ENCODE measurements at regions not wholly inside any gene's neighbourhood (a gene's known extent, or its start where the extent isn't known, plus 50 kb on each side); places are given as distances from the start of the nearest gene placed in this dataset.

DNA sequence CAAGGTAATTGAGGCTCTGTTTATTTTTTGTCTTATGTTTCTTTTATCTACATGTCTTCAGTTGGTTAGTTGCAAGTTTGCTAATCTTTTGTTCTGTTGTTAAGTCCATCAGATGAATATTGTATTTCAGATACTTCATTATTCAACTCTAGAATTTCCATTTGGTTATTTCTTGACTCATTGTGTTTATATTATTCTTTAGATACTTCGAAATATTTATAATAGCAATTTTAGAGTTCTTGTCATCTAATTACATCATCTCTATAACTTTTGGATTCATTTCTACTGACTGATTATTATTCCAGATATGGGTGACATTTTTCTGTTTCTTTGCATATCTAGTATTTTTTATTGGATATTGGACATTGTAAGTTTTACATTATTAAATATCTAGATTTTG is 405.6 kb downstream of the PLPP3 start:
- no peak for DNase-seq
- no peak for TF ChIP-seq CTCF (IDR thresholded peaks at IDR 0.05; ENCODE audit: low read depth, low read length)
- no peaks in the 10 kb centered on the region for H3K4me1 ChIP-seq
- no peaks in the 10 kb centered on the region for H3K27me3 ChIP-seq
- no peaks in the 10 kb centered on the region for H3K9me3 ChIP-seq
- no peak overlapping the region for H3K4me3 ChIP-seq (ENCODE audit: low read depth, low read length)
- H3K36me3 ChIP-seq: no peaks in the 10 kb centered on the region

DNA sequence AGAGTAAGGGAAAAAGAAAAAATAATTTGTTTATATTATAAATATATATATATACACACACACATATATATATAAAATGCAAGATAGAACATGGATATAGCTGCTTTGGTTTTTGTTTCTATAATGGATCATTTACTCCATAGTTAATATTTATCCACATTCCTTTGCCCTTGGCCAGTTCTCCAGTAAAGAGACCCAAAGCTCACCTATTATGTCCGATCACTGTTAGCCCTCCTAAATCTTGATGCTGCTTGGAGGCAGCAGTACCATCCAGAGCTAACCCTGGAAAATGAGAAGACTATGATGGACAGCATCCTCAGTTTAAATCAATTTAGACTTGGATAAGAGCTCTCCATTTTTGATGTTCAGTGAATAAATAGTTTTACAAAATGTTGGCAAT is 407.7 kb downstream of the PLPP3 start:
- Histone ChIP-seq H3K9me3 (no peaks in the 10 kb centered on the region), H3K27me3 (no peaks in the 10 kb centered on the region), H3K36me3 (no peaks in the 10 kb centered on the region), H3K4me1 (no peaks in the 10 kb centered on the region), H3K4me3 (ENCODE audit: low read depth, low read length) (no peak overlapping the region)
- DNase-seq: no peak
- TF ChIP-seq CTCF (IDR thresholded peaks at IDR 0.05; ENCODE audit: low read depth, low read length): no peak

DNA sequence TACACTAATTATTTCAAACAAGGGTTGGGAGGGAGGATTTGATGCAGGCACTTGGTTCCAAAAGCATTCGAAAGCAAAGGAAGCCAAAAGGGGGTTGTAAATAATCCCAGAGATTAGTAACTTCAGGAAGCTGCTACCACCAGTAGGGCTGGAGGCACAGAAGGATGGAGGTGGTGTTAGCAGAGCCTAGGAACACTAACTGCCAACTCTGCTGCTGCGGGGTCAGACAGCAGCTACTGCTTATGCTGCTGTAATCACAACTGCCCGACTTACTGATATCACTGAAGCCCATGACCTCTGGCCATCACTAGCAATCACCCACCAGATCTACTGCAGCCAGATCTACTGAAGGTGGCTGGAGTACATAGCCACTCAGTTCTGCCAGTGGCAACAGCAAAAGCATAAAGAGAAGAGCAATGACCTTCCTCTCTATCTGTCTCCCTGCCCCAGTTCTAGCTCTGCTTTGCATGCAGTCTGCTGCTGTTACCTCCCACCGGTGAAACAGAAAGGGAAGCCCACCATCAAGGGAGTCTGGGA is 408.5 kb downstream of the PLPP3 start:
- Histone ChIP-seq H3K27me3 (no peaks in the 10 kb centered on the region), H3K4me1 (no peaks in the 10 kb centered on the region), H3K4me3 (ENCODE audit: low read depth, low read length) (no peak overlapping the region), H3K36me3 (no peaks in the 10 kb centered on the region), H3K9me3 (no peaks in the 10 kb centered on the region)
- no peak for DNase-seq
- no peak for TF ChIP-seq CTCF (IDR thresholded peaks at IDR 0.05; ENCODE audit: low read depth, low read length)

DNA sequence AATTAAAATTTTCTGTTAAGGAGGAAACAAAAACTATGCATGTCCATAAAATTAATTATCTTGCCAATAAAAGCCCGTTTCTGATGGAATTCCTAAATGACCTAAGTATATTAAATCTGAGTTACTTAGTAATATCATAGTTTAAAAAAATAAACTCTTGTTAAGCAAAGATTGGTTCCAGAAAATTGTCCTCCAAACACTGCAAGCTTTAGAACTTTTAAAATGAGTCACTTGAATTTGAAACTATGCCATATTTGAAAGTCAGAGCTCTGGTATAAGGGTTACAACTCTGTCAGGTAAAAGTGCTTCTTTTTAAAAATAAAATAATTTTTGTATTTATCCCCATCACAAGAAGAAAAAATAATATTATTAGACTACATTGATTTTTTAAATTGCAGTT is 409.5 kb downstream of the PLPP3 start:
- no peaks in the 10 kb centered on the region for H3K36me3 ChIP-seq
- no peak overlapping the region for H3K4me3 ChIP-seq (ENCODE audit: low read depth, low read length)
- no peaks in the 10 kb centered on the region for H3K27me3 ChIP-seq
- DNase-seq: no peak
- no peaks in the 10 kb centered on the region for H3K9me3 ChIP-seq
- TF ChIP-seq CTCF (IDR thresholded peaks at IDR 0.05; ENCODE audit: low read depth, low read length): no peak
- H3K4me1 ChIP-seq: no peaks in the 10 kb centered on the region

DNA sequence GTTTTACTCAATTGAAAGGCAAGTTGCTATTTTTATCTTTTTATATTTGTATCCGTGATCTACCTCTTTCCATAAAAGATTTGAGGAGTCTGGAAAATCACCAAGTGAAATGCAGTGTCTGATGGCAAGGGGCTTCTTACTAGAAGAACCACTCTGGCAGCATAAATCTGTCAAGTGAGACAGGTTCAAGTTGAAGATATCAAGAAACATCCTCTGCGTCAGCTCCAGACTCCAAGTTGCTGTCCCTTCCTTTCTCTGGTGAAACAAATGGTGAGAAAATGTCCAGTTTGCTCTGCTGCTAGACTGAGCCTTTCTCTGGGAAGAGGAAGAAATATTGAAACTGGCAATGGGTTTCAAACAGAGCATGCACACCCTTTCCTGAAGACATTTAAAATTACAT is 411.2 kb downstream of the PLPP3 start:
- no peak for DNase-seq
- Histone ChIP-seq H3K27me3 (no peaks in the 10 kb centered on the region), H3K4me3 (ENCODE audit: low read depth, low read length) (no peak overlapping the region), H3K9me3 (no peaks in the 10 kb centered on the region), H3K36me3 (no peaks in the 10 kb centered on the region), H3K4me1 (no peaks in the 10 kb centered on the region)
- no peak for TF ChIP-seq CTCF (IDR thresholded peaks at IDR 0.05; ENCODE audit: low read depth, low read length)

DNA sequence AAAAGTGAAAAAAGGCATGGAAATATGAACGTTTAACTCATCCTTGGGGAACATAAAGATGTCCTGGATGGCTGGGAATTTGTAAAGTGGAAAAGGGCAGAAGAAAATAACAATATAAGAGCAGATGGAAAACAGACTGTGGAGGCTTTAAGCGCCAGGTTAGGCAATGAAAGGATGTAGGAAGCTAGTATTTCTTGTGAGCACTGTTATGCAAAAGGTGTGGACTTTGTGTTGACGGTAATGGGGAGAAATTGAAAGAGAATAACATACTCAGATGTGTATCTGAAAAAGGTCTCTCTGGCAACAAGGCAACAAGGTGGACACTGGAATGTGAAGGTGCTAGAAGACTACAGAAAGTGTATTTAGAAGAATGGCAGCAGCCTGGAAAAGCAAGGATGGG is 411.8 kb downstream of the PLPP3 start:
- no peak for DNase-seq
- Histone ChIP-seq H3K36me3 (no peaks in the 10 kb centered on the region), H3K27me3 (no peaks in the 10 kb centered on the region), H3K4me1 (no peaks in the 10 kb centered on the region), H3K9me3 (no peaks in the 10 kb centered on the region), H3K4me3 (ENCODE audit: low read depth, low read length) (no peak overlapping the region)
- TF ChIP-seq CTCF (IDR thresholded peaks at IDR 0.05; ENCODE audit: low read depth, low read length): no peak
